ENCODE measurements at regions not wholly inside any gene's neighbourhood (a gene's known extent, or its start where the extent isn't known, plus 50 kb on each side); places are given as distances from the start of the nearest gene placed in this dataset.

DNA sequence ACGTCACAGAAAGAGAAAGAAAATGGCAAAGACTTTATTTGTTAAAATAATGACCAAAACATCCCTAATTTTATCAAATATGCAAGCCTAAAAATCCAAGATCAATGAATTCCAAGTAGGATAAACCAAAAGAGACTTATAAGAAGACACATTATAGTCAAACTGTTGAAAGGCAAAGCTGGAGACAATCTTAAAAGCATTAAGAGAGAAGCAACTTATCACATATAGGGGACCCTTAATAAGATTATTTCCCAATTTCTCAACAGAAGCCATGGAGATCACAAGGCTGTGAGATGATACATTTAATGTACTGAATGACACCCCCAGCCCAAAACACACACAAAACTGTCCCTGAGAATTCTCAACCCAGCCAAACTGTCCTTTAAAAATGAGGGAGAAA lies 228.7 kb downstream of the COG6 start:
- Mint-ChIP-seq H3K27me3 (ENCODE audit: low read depth, unreplicated experiment) (no peaks in the 10 kb centered on the region), H3K9me3 (ENCODE audit: unreplicated experiment) (peaks cover 21% of the 10 kb centered on the region), H3K36me3 (ENCODE audit: low read depth, unreplicated experiment) (peaks cover 4% of the 10 kb centered on the region), H3K27ac (ENCODE audit: unreplicated experiment) (no peak overlapping the region), H3K4me3 (ENCODE audit: unreplicated experiment) (no peak overlapping the region), H3K4me1 (ENCODE audit: low read depth, unreplicated experiment) (peaks cover 7% of the 10 kb centered on the region)
- FAIRE-seq (no peak), DNase-seq (ENCODE audit: low read depth) (no peak)
- Histone ChIP-seq H3K36me3 (ENCODE audit: insufficient read depth, low read length) (no peaks in the 10 kb centered on the region), H3K4me3 (ENCODE audit: insufficient read depth, low read depth, low read length) (no peak overlapping the region), H3K27me3 (ENCODE audit: insufficient read depth, low read length) (no peaks in the 10 kb centered on the region), H3K4me1 (ENCODE audit: insufficient read depth, low read length) (peaks cover 7% of the 10 kb centered on the region), H4K20me1 (ENCODE audit: insufficient read depth, low read length) (no peaks in the 10 kb centered on the region), H3K9me3 (ENCODE audit: insufficient read depth, low read depth, low read length) (peaks cover 3% of the 10 kb centered on the region), H3K9ac (ENCODE audit: low read length) (no peak overlapping the region), H3K27ac (ENCODE audit: low read depth, low read length) (no peak overlapping the region), H3K79me2 (ENCODE audit: insufficient read depth, low read length) (no peaks in the 10 kb centered on the region), H3K4me2 (ENCODE audit: low read length) (no peak overlapping the region), H2AFZ (ENCODE audit: low read depth, low read length) (no peak overlapping the region)
- TF ChIP-seq, protein P1, sequence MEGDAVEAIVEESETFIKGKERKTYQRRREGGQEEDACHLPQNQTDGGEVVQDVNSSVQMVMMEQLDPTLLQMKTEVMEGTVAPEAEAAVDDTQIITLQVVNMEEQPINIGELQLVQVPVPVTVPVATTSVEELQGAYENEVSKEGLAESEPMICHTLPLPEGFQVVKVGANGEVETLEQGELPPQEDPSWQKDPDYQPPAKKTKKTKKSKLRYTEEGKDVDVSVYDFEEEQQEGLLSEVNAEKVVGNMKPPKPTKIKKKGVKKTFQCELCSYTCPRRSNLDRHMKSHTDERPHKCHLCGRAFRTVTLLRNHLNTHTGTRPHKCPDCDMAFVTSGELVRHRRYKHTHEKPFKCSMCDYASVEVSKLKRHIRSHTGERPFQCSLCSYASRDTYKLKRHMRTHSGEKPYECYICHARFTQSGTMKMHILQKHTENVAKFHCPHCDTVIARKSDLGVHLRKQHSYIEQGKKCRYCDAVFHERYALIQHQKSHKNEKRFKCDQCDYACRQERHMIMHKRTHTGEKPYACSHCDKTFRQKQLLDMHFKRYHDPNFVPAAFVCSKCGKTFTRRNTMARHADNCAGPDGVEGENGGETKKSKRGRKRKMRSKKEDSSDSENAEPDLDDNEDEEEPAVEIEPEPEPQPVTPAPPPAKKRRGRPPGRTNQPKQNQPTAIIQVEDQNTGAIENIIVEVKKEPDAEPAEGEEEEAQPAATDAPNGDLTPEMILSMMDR (IDR thresholded peaks at IDR 0.05; ENCODE audit: insufficient read depth, low read depth, low read length): no peak
- TF ChIP-seq EZH2 (IDR thresholded peaks at IDR 0.05; ENCODE audit: insufficient read depth, low read length): no peak

DNA sequence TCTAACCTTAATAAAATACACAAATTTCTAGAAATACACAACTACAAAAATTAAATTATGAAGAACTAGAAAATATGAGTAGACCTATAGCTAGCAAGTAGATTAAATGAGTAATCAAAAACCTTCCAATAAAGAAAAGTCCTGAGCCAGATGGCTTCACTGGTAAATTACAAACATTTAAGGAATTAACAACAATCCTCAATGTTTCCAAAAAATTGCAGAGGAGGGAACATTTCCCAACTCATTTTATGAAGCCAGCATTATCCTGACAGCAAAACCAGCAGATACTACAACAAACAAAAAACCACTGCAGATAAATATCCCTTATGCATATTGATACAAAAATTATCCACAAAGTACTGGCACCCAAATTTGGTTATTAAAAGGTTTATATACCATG lies 230.9 kb downstream of the COG6 start:
- no peak overlapping the region for H3K27ac Mint-ChIP-seq (ENCODE audit: unreplicated experiment)
- H3K4me1 Mint-ChIP-seq (ENCODE audit: low read depth, unreplicated experiment): peaks cover 11% of the 10 kb centered on the region
- no peak overlapping the region for H3K4me3 Mint-ChIP-seq (ENCODE audit: unreplicated experiment)
- Histone ChIP-seq H2AFZ (ENCODE audit: low read depth, low read length) (no peak overlapping the region), H3K4me2 (ENCODE audit: low read length) (no peak overlapping the region), H3K9ac (ENCODE audit: low read length) (no peak overlapping the region), H3K4me1 (ENCODE audit: insufficient read depth, low read length) (peaks cover 11% of the 10 kb centered on the region), H3K9me3 (ENCODE audit: insufficient read depth, low read depth, low read length) (peaks cover 3% of the 10 kb centered on the region), H4K20me1 (ENCODE audit: insufficient read depth, low read length) (no peaks in the 10 kb centered on the region), H3K79me2 (ENCODE audit: insufficient read depth, low read length) (no peaks in the 10 kb centered on the region), H3K27ac (ENCODE audit: low read depth, low read length) (no peak overlapping the region), H3K27me3 (ENCODE audit: insufficient read depth, low read length) (no peaks in the 10 kb centered on the region), H3K4me3 (ENCODE audit: insufficient read depth, low read depth, low read length) (no peak overlapping the region), H3K36me3 (ENCODE audit: insufficient read depth, low read length) (no peaks in the 10 kb centered on the region)
- no peaks in the 10 kb centered on the region for H3K27me3 Mint-ChIP-seq (ENCODE audit: low read depth, unreplicated experiment)
- peaks cover 4% of the 10 kb centered on the region for H3K36me3 Mint-ChIP-seq (ENCODE audit: low read depth, unreplicated experiment)
- no peak for FAIRE-seq
- H3K9me3 Mint-ChIP-seq (ENCODE audit: unreplicated experiment): peaks cover 18% of the 10 kb centered on the region
- DNase-seq (ENCODE audit: low read depth): no peak
- TF ChIP-seq, protein P1 (IDR thresholded peaks at IDR 0.05; ENCODE audit: insufficient read depth, low read depth, low read length): no peak
- no peak for TF ChIP-seq EZH2 (IDR thresholded peaks at IDR 0.05; ENCODE audit: insufficient read depth, low read length)

DNA sequence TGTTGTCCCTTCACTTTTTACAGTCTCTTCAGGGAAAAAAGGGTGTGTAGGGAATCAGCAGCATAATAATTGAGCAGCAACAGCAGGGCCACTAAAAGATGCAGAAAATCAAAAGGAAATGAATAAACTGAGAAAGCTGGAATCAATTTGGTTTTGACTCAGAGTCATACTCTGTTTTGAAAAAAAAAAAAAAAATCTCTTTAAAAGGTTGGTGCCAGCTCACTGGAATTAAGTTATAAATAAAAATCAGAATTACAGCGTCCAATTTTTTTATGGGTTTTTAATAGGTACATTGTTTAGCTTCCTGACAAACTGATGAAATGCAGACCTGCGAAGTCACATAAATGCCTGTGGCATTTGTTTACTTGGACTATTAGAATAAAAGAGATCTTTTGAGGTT lies 231.9 kb downstream of the COG6 start:
- H3K9me3 ChIP-seq (ENCODE audit: insufficient read depth, low read depth, low read length): peaks cover 3% of the 10 kb centered on the region
- H3K9me3 Mint-ChIP-seq (ENCODE audit: unreplicated experiment): peaks cover 13% of the 10 kb centered on the region
- H2AFZ ChIP-seq (ENCODE audit: low read depth, low read length): no peak overlapping the region
- TF ChIP-seq, protein P1 (IDR thresholded peaks at IDR 0.05; ENCODE audit: insufficient read depth, low read depth, low read length): no peak
- no peak for TF ChIP-seq EZH2 (IDR thresholded peaks at IDR 0.05; ENCODE audit: insufficient read depth, low read length)
- H3K4me2 ChIP-seq (ENCODE audit: low read length): no peak overlapping the region
- FAIRE-seq (no peak), DNase-seq (ENCODE audit: low read depth) (no peak)
- peaks cover 5% of the 10 kb centered on the region for H3K4me1 Mint-ChIP-seq (ENCODE audit: low read depth, unreplicated experiment)
- H3K27ac Mint-ChIP-seq (ENCODE audit: unreplicated experiment): no peak overlapping the region
- H3K36me3 Mint-ChIP-seq (ENCODE audit: low read depth, unreplicated experiment): peaks cover 2% of the 10 kb centered on the region
- no peak overlapping the region for H3K27ac ChIP-seq (ENCODE audit: low read depth, low read length)
- H3K36me3 ChIP-seq (ENCODE audit: insufficient read depth, low read length): no peaks in the 10 kb centered on the region
- H4K20me1 ChIP-seq (ENCODE audit: insufficient read depth, low read length): no peaks in the 10 kb centered on the region
- no peaks in the 10 kb centered on the region for H3K79me2 ChIP-seq (ENCODE audit: insufficient read depth, low read length)
- H3K9ac ChIP-seq (ENCODE audit: low read length): no peak overlapping the region
- H3K4me3 Mint-ChIP-seq (ENCODE audit: unreplicated experiment): no peak overlapping the region
- H3K4me1 ChIP-seq (ENCODE audit: insufficient read depth, low read length): peaks cover 8% of the 10 kb centered on the region
- no peaks in the 10 kb centered on the region for H3K27me3 ChIP-seq (ENCODE audit: insufficient read depth, low read length)
- H3K4me3 ChIP-seq (ENCODE audit: insufficient read depth, low read depth, low read length): no peak overlapping the region
- H3K27me3 Mint-ChIP-seq (ENCODE audit: low read depth, unreplicated experiment): no peaks in the 10 kb centered on the region

All from astrocyte (in vitro differentiated cells and primary cell).